ENCODE measurements at regions not wholly inside any gene's neighbourhood (a gene's known extent, or its start where the extent isn't known, plus 50 kb on each side); places are given as distances from the start of the nearest gene placed in this dataset.
A peak's percentile ranks its signal among the peaks of the same experiment; 100 is the strongest.
"Not testable (repeated sequence)": the region's sequence is repeated elsewhere in the genome, so short reads cannot be mapped to it uniquely, and the experiment has no call there.

DNA sequence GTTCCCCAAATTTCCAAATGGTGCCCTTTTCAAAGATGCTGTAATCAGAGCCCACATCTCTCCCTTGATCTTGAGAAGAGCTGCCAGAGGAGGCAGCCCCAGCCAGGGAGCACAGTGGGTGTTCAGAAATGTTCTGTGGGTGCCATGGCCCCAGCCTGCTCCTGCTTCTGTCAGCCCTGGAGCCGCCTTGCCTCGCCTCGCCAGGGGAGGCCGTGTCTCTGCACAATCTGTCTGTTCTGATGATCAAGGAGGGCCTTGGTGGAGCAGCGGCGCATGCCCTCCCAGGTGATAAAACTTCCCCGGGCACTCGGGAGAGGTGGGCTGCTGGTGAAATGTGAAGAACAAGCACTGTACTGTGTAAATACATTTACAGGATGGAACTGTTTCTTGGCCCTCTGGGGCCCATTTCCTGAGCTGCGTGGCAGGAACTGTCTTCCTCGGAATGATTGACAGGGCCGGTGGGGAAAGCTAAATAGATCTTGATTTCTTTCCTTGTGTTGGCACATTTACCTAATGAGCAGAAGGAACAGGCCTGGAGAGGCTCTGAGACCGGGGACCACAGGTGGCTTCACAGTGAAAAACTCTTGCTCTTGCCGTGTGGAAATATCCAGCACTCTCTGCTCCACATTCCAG, 207.8 kb upstream of the PODXL start:
- intact Hi-C loops (cut with DNase I): no loop called here
- 62 to 70% methylated on average over 13 of the region's 13 CpGs for WGBS, 2 donors
- H3K9me3 ChIP-seq: peaks cover 0 to 6% (median 0%) of the 10 kb centered on the region in 11 donors
- peaks cover 0 to 54% (median 20%) of the 10 kb centered on the region in 7 donors for H3K27me3 ChIP-seq
- DNase-seq (no peak), ATAC-seq (no peak)
- no peaks in the 10 kb centered on the region for H3K36me3 ChIP-seq
- no peaks in the 10 kb centered on the region for H3K4me1 ChIP-seq
- TF ChIP-seq, protein P1, sequence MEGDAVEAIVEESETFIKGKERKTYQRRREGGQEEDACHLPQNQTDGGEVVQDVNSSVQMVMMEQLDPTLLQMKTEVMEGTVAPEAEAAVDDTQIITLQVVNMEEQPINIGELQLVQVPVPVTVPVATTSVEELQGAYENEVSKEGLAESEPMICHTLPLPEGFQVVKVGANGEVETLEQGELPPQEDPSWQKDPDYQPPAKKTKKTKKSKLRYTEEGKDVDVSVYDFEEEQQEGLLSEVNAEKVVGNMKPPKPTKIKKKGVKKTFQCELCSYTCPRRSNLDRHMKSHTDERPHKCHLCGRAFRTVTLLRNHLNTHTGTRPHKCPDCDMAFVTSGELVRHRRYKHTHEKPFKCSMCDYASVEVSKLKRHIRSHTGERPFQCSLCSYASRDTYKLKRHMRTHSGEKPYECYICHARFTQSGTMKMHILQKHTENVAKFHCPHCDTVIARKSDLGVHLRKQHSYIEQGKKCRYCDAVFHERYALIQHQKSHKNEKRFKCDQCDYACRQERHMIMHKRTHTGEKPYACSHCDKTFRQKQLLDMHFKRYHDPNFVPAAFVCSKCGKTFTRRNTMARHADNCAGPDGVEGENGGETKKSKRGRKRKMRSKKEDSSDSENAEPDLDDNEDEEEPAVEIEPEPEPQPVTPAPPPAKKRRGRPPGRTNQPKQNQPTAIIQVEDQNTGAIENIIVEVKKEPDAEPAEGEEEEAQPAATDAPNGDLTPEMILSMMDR (IDR thresholded peaks at IDR 0.05): no peak
- H3K4me3 ChIP-seq: no peak overlapping the region
- H3K27ac ChIP-seq: no peak overlapping the region

DNA sequence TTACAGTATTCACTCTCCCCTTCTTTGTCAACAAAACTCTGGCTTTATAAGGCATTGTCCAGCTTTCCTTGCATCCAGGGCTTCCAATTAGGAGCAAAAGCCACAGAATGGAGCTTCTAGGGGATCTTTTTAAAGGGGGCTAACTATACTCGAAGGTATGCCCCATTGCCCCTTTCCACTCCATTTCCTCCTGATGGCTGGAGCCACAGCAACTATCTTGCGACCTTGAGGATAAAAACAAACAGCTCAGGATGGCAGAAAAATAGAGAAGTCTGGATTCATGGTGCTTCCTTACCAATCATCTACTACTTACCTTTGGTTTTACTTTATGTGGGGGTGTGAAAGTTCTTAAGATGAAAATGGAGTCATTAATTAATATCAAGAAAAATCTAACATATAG, 206.3 kb upstream of the PODXL start:
- ATAC-seq: no peak
- TF ChIP-seq, protein P1 (IDR thresholded peaks at IDR 0.05): no peak
- H3K36me3 ChIP-seq: no peaks in the 10 kb centered on the region
- H3K9me3 ChIP-seq: peaks cover 0 to 6% (median 0%) of the 10 kb centered on the region in 11 donors
- H3K4me1 ChIP-seq: no peaks in the 10 kb centered on the region
- peaks cover 0 to 60% (median 25%) of the 10 kb centered on the region in 7 donors for H3K27me3 ChIP-seq
- H3K27ac ChIP-seq: no peak overlapping the region
- intact Hi-C loops (cut with DNase I): no loop called here
- no peak overlapping the region for H3K4me3 ChIP-seq
- WGBS, 2 donors: 71 to 73% methylated on average over 2 of the region's 2 CpGs
- no peak for DNase-seq

DNA sequence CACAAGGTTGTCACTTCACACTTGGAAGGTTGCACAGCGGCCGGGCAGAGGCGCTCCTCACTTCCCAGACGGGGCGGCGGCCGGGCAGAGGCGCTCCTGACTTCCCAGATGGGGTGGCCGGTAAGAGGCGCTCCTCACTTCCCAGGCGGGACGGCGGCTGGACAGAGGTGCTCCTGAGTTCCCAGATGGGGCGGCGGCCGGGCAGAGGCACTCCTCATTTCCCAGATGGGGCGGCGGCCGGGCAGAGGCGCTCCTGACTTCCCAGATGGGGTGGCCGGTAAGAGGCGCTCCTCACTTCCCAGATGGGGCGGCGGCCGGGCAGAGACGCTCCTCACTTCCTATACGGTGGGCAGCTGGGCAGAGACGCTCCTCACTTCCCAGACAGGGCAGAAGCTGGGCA, 199.4 kb upstream of the PODXL start:
- intact Hi-C loops (cut with DNase I); H3K36me3 ChIP-seq; ATAC-seq; H3K4me1 ChIP-seq; H3K9me3 ChIP-seq; H3K4me3 ChIP-seq; DNase-seq; H3K27ac ChIP-seq: not testable (repeated sequence)
- WGBS, 2 donors: 93% methylated on average over 28 of the region's 28 CpGs
- peaks cover 0 to 53% (median 19%) of the 10 kb centered on the region in 7 donors for H3K27me3 ChIP-seq

DNA sequence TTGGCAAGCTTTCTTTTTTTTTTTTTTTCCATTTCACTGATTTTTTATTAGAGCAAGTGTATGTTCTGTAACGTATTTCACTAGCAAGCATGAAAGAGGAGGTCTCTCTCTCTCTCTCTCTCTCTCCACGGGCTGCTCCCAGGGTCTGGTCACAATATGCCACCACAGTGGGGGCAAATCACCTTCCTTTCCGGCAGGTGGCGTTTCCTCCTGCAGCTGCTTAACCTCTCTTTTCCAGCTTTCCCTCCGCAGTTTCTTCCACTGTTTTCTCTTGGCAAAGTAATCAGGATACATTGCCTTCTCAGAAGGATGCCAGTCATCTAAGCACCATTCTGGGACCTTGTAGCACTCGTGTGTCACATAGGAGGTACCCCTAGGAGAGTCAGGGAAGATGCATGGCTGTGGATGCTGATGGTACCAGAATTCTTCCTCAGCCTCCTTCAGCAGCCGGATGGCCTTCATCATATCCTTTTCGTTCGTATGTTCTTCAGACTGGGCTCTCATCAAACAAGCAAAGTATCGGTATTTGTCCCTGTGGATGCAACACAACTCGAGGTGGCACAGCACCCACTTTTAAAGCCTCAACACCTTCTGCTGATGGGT, 197.3 kb upstream of the PODXL start:
- Histone ChIP-seq H3K4me1 (no peaks in the 10 kb centered on the region), H3K4me3 (no peak overlapping the region), H3K27me3 (peaks cover 0 to 42% (median 13%) of the 10 kb centered on the region in 7 donors), H3K36me3 (no peaks in the 10 kb centered on the region), H3K27ac (no peak overlapping the region), H3K9me3 (no peaks in the 10 kb centered on the region)
- TF ChIP-seq, protein P1 (IDR thresholded peaks at IDR 0.05): peak in 4 of 9 donors; percentile 8 to 28 (median 20)
- ATAC-seq: no peak
- no peak for DNase-seq
- WGBS, 2 donors: 46 to 51% methylated on average over 11 of the region's 11 CpGs
- intact Hi-C loops (cut with DNase I): no loop called here

DNA sequence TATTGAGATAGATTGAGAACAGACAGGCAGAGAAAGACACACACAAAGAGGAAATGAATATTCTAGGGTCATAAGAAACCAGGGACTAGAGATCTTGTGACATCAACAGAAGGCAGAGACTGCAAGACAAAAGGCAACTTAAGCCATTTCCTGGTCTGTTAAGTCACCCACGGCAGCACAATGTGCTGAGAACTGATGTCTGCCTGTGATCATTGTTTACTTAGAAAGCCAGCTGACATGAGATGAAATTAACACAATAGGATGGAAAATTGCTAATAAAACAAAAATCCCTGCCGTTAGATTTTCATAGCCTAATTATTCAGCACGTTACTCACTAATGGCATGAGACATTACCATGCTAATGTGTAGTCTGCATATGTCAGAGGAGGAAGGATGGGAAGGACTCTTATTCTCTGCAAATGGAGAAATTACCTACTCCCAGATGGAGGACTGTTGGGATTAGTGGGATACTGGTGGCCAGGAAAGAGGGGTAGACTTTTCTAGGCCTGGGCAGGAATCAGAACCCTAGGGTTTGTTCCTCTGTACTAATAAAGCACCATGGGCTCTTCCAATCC, 191.3 kb upstream of the PODXL start:
- TF ChIP-seq, protein P1 (IDR thresholded peaks at IDR 0.05): no peak
- ATAC-seq (no peak), DNase-seq (no peak)
- intact Hi-C loops (cut with DNase I): no loop called here
- H3K4me1 ChIP-seq: no peaks in the 10 kb centered on the region
- no peak overlapping the region for H3K27ac ChIP-seq
- peaks cover 0 to 11% (median 0%) of the 10 kb centered on the region in 7 donors for H3K27me3 ChIP-seq
- no peaks in the 10 kb centered on the region for H3K36me3 ChIP-seq
- 36% methylated on average over 3 of the region's 3 CpGs for WGBS, 2 donors
- H3K9me3 ChIP-seq: no peaks in the 10 kb centered on the region
- no peak overlapping the region for H3K4me3 ChIP-seq
